GM18907 (cell line): ENCODE measurements at regions not wholly inside any gene's neighbourhood (a gene's known extent, or its start where the extent isn't known, plus 50 kb on each side); places are given as distances from the start of the nearest gene placed in this dataset.
"Not testable (repeated sequence)": the region's sequence is repeated elsewhere in the genome, so short reads cannot be mapped to it uniquely, and the experiment has no call there.

Source experiments
- ATAC-seq: cut with Tn5 transposase; IDR thresholded peaks from one replicate; pipeline ENCODE4 v1.9.1; 2021; ENCODE audit warnings: mild to moderate bottlenecking, moderate library complexity; ENCODE audit not compliant: unreplicated experiment

DNA sequence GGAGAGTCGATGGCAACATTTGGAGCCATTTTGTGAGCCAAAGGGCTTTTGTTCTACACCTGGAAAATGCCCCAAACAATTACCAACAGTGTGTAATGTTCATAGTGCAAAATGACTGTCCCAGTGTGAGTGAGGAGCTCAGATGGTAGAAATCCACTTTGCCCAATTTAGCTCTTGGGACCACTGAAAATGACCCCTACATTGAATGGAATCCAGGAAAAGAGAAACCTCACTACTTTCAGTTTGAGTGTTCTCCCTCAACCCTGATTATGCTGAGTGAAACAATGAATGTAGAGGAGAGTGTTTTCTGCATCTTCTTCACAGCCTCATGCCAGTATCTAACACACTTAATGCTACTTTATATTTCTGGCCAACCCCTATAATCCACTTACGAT is 84.9 kb upstream of the NRN1 start:
- ATAC-seq: peak; percentile 51

DNA sequence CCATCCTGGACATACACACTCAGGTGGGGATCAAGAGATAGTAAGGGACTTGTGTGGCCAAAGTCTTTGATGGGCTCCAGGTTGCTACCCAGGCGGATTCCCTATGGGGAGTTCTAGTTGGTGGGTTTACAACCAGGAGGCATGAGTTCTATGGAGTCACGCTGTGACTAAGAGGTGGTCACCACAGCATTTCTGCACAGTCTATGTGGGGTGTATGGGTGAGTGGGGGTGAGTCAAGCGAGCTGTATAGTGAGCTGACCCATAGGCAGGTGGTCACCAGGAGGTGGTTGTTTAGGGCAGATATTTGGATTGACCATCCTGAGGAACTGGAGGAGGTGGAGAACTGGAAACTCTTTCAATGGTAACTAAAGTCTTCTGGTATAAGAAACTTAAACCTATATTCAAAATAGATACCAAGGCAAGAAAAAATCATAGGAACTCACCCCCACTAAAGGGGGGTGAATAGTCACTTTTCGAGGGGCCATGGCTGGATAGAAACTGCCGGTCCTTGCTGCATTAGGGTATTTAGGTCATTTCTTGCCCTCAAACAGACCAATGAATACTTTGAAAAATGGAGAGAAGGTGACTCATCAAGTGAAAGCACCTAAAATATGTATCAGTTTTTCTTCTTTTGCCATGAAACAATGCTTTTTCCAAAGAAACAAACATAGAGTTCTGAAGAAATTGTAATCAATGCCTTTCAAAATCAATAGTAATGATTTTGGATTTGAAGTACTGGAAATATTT is 84.3 kb upstream of the NRN1 start:
- ATAC-seq: no peak

DNA sequence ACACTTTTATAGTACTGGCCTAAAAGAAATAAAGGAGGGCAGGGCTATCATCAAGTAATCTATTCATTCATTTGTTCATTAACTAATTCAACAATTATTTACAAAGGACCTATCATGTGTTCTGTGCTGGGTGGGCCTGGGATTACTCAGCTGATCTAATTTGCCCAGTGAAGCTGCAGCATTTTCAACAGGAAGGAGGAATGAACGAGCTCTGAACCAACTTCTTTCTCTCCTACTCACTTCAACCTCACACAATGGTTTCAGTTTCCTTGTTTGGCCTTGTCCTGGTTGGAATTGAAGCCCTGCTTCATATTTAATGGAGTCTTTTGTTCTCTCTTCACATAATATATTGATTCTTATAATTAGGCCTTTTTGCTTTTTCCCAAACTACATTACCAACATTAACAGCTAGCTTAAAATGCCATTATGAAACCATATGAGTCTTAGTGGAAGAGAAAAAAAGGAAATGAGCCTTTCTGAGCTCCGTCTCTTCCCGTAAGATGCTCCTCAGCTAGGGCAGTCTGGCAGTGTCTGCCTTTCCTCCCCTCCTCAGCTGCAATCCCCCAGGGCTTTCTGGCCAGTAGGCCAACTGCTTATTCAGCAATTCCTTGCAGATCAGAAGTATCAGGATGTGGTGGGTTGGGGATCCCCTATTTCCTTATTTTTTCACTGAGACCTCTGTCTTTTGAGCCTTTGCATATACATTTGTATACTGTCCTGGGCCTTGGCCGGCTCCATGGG is 79.4 kb upstream of the NRN1 start:
- no peak for ATAC-seq

DNA sequence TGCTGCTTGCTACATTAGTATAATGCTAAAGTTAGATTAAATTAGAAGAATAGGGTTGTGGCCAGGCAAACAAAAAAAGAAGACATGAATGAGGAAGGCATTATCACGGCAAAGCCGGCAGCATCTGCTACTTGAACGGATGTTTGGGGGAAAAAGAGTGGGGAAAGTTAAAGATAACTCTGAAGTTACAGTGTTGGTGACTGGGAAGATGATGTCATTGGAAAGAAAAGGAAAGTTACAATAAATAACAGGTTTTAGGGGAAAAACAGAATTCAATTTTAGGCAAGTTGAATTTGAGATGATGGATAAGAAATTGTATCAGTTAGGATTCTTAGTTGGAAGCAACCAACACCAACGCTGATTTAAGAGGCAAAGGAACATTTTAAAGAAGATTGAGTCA is 74.2 kb upstream of the NRN1 start:
- no peak for ATAC-seq

DNA sequence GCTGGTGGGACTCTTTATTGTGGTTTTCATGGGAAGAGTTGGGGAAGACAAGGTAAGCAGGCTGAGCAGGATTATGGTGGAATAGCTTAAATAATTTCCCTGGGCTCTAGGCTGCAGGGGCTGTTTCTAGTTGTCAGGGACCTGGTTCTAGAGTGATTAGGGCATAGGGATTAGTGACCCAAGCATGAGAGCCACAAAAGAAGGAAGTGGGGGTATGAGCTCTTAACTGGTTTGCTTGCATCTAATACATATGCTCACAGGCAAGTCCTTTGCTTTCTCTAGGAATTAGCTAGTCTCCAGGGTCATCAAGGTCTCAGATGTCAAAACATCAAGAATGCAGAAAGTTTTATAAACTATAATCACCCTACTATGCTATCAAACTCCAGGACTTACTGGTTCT is 67.5 kb upstream of the NRN1 start:
- ATAC-seq: no peak

DNA sequence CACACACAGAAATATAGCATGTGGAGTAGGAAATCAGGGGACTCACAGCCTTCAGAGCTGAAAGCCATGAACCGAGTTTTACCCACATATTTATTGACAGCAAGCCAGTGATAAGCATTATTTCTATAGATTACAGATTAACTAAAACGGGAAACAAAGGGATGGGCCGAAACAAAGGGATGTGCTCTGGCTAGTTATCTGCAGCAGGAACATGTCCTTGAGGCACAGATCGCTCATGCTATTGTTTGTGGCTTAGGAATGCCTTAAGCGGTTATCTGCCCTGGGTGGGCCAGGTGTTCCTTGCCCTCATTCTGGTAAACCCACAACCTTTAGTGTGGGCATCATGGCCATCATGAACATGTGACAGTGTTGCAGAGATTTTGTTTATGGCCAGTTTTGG is 61.4 kb upstream of the NRN1 start:
- not testable (repeated sequence) for ATAC-seq

GRCh38 chr6:6058054-6058444 is 51.3 kb upstream of the NRN1 start:
- ATAC-seq: no peak

- no peak for ATAC-seq
These were observed 50.8 kb upstream of the NRN1 start for GRCh38 chr6:6057442-6058053.
